ENCODE measurements at regions not wholly inside any gene's neighbourhood (a gene's known extent, or its start where the extent isn't known, plus 50 kb on each side); places are given as distances from the start of the nearest gene placed in this dataset.

- no peak overlapping the region for H3K27ac ChIP-seq (ENCODE audit: low read depth, low read length)
- H3K27ac Mint-ChIP-seq, result no peak overlapping the region
- H3K4me1 ChIP-seq (ENCODE audit: insufficient read depth, low read length), result no peaks in the 10 kb centered on the region
- peaks cover 0 to 6% of the 10 kb centered on the region in 2 donors for H3K9me3 ChIP-seq (ENCODE audit: control insufficient read depth in 1 of 2, low read length in 2 of 2)
- H3K36me3 Mint-ChIP-seq, result no peaks in the 10 kb centered on the region
- H3K4me3 Mint-ChIP-seq, result no peak overlapping the region
- H3K36me3 ChIP-seq (ENCODE audit: insufficient read depth, low read length), result no peaks in the 10 kb centered on the region
- ChIA-PET CTCF (ENCODE audit: partially characterized antibody) (interaction anchor here (0.9 to 1.0 kb wide), 2 partner anchors 14 to 27 kb away, joined by 3 to 4 read pairs; no protein-coding TSS in a partner anchor), POLR2A (ENCODE audit: partially characterized antibody) (no interaction called here)
- H3K9me3 Mint-ChIP-seq, result peaks cover 3 to 37% (median 17%) of the 10 kb centered on the region in 8 donors
- H3K27me3 ChIP-seq (ENCODE audit: insufficient read depth, low read length), result no peaks in the 10 kb centered on the region
- H3K27me3 Mint-ChIP-seq, result peaks cover 0 to 3% of the 10 kb centered on the region in 2 donors
- H3K4me1 Mint-ChIP-seq, result peaks cover 0 to 4% (median 0%) of the 10 kb centered on the region in 4 donors
- H3K4me3 ChIP-seq (ENCODE audit: low read length in 2 of 2), result no peak overlapping the region
- intact Hi-C loops (cut with micrococcal nuclease), result no loop called here
- DNase-seq, result no peak
These were observed 147.1 kb upstream of the GDF10 start for GRCh38 chr10:47152861-47153349.

GRCh38 chr10:47154762-47155161 is 145.2 kb upstream of the GDF10 start:
- H3K9me3 ChIP-seq (ENCODE audit: control insufficient read depth in 1 of 2, low read length in 2 of 2), result peaks cover 0 to 6% of the 10 kb centered on the region in 2 donors
- H3K4me3 ChIP-seq (ENCODE audit: low read length in 2 of 2), result no peak overlapping the region
- H3K27me3 ChIP-seq (ENCODE audit: insufficient read depth, low read length), result no peaks in the 10 kb centered on the region
- H3K36me3 Mint-ChIP-seq, result no peaks in the 10 kb centered on the region
- intact Hi-C loops (cut with micrococcal nuclease), result no loop called here
- no peak overlapping the region for H3K27ac Mint-ChIP-seq
- DNase-seq, result no peak
- peaks cover 0 to 4% (median 0%) of the 10 kb centered on the region in 4 donors for H3K4me1 Mint-ChIP-seq
- H3K4me1 ChIP-seq (ENCODE audit: insufficient read depth, low read length), result no peaks in the 10 kb centered on the region
- H3K4me3 Mint-ChIP-seq, result no peak overlapping the region
- ChIA-PET CTCF (ENCODE audit: partially characterized antibody) (no interaction called here), POLR2A (ENCODE audit: partially characterized antibody) (no interaction called here)
- H3K27ac ChIP-seq (ENCODE audit: low read depth, low read length), result no peak overlapping the region
- peaks cover 3 to 37% (median 17%) of the 10 kb centered on the region in 8 donors for H3K9me3 Mint-ChIP-seq
- no peaks in the 10 kb centered on the region for H3K36me3 ChIP-seq (ENCODE audit: insufficient read depth, low read length)
- peaks cover 0 to 3% of the 10 kb centered on the region in 2 donors for H3K27me3 Mint-ChIP-seq

- no peak for DNase-seq
- Histone ChIP-seq H3K9me3 (ENCODE audit: control insufficient read depth in 1 of 2, low read length in 2 of 2) (peaks cover 0 to 6% of the 10 kb centered on the region in 2 donors), H3K4me3 (ENCODE audit: low read length in 2 of 2) (no peak overlapping the region), H3K36me3 (ENCODE audit: insufficient read depth, low read length) (no peaks in the 10 kb centered on the region), H3K27me3 (ENCODE audit: insufficient read depth, low read length) (no peaks in the 10 kb centered on the region), H3K27ac (ENCODE audit: low read depth, low read length) (no peak overlapping the region), H3K4me1 (ENCODE audit: insufficient read depth, low read length) (no peaks in the 10 kb centered on the region)
- intact Hi-C loops (cut with micrococcal nuclease), result no loop called here
- Mint-ChIP-seq H3K27me3 (peaks cover 0 to 1% of the 10 kb centered on the region in 2 donors), H3K4me3 (no peak overlapping the region), H3K4me1 (peaks cover 0 to 4% (median 0%) of the 10 kb centered on the region in 4 donors), H3K36me3 (no peaks in the 10 kb centered on the region), H3K9me3 (peaks cover 3 to 37% (median 17%) of the 10 kb centered on the region in 8 donors), H3K27ac (no peak overlapping the region)
- ChIA-PET POLR2A (ENCODE audit: partially characterized antibody) (interaction anchor here (1.5 kb wide), 1 partner anchor 9 kb away, joined by 4 read pairs; no protein-coding TSS in a partner anchor), CTCF (ENCODE audit: partially characterized antibody) (no interaction called here)
These were observed 143.1 kb upstream of the GDF10 start for GRCh38 chr10:47156873-47157272.

- Mint-ChIP-seq H3K27me3 (no peaks in the 10 kb centered on the region), H3K4me3 (no peak overlapping the region), H3K27ac (peak overlapping the region in 1 of 7 donors; percentile 55), H3K4me1 (peaks cover 0 to 1% (median 0%) of the 10 kb centered on the region in 4 donors), H3K36me3 (no peaks in the 10 kb centered on the region), H3K9me3 (peaks cover 3 to 34% (median 15%) of the 10 kb centered on the region in 8 donors)
- ChIA-PET POLR2A (ENCODE audit: partially characterized antibody) (interaction anchor here (0.6 to 1.5 kb wide), 2 partner anchors 7 to 47 kb away, joined by 3 to 4 read pairs; no protein-coding TSS in a partner anchor), CTCF (ENCODE audit: partially characterized antibody) (no interaction called here)
- no peaks in the 10 kb centered on the region for H3K36me3 ChIP-seq (ENCODE audit: insufficient read depth, low read length)
- H3K4me1 ChIP-seq (ENCODE audit: insufficient read depth, low read length), result no peaks in the 10 kb centered on the region
- no peak for DNase-seq
- H3K4me3 ChIP-seq (ENCODE audit: low read length in 2 of 2), result no peak overlapping the region
- H3K27ac ChIP-seq (ENCODE audit: low read depth, low read length), result no peak overlapping the region
- intact Hi-C loops (cut with micrococcal nuclease), result no loop called here
- peaks cover 0 to 6% of the 10 kb centered on the region in 2 donors for H3K9me3 ChIP-seq (ENCODE audit: control insufficient read depth in 1 of 2, low read length in 2 of 2)
- H3K27me3 ChIP-seq (ENCODE audit: insufficient read depth, low read length), result no peaks in the 10 kb centered on the region
These were observed 141.6 kb upstream of the GDF10 start for GRCh38 chr10:47158116-47159071.

GRCh38 chr10:47159361-47160260 is 140.4 kb upstream of the GDF10 start:
- ChIA-PET POLR2A (ENCODE audit: partially characterized antibody) (no interaction called here), CTCF (ENCODE audit: partially characterized antibody) (no interaction called here)
- Histone ChIP-seq H3K36me3 (ENCODE audit: insufficient read depth, low read length) (no peaks in the 10 kb centered on the region), H3K27ac (ENCODE audit: low read depth, low read length) (no peak overlapping the region), H3K27me3 (ENCODE audit: insufficient read depth, low read length) (no peaks in the 10 kb centered on the region), H3K9me3 (ENCODE audit: control insufficient read depth in 1 of 2, low read length in 2 of 2) (peaks cover 0 to 6% of the 10 kb centered on the region in 2 donors), H3K4me3 (ENCODE audit: low read length in 2 of 2) (no peak overlapping the region), H3K4me1 (ENCODE audit: insufficient read depth, low read length) (peaks cover 4% of the 10 kb centered on the region)
- Mint-ChIP-seq H3K4me3 (no peak overlapping the region), H3K27me3 (no peaks in the 10 kb centered on the region), H3K36me3 (no peaks in the 10 kb centered on the region), H3K9me3 (peaks cover 3 to 26% (median 13%) of the 10 kb centered on the region in 8 donors), H3K4me1 (peaks cover 0 to 3% (median 2%) of the 10 kb centered on the region in 4 donors), H3K27ac (no peak overlapping the region)
- DNase-seq, result no peak
- intact Hi-C loops (cut with micrococcal nuclease), result no loop called here

GRCh38 chr10:47160261-47160908 is 139.6 kb upstream of the GDF10 start:
- H3K9me3 Mint-ChIP-seq, result peaks cover 3 to 18% (median 9%) of the 10 kb centered on the region in 8 donors
- peaks cover 5 to 11% (median 7%) of the 10 kb centered on the region in 4 donors for H3K4me1 Mint-ChIP-seq
- no peaks in the 10 kb centered on the region for H3K27me3 Mint-ChIP-seq
- ChIA-PET CTCF (ENCODE audit: partially characterized antibody) (no interaction called here), POLR2A (ENCODE audit: partially characterized antibody) (no interaction called here)
- peak overlapping the region in 1 of 7 donors; percentile 52 for H3K27ac Mint-ChIP-seq
- no peak for DNase-seq
- H3K36me3 ChIP-seq (ENCODE audit: insufficient read depth, low read length), result no peaks in the 10 kb centered on the region
- no peaks in the 10 kb centered on the region for H3K27me3 ChIP-seq (ENCODE audit: insufficient read depth, low read length)
- intact Hi-C loops (cut with micrococcal nuclease), result no loop called here
- H3K4me3 ChIP-seq (ENCODE audit: low read length in 2 of 2), result no peak overlapping the region
- H3K4me3 Mint-ChIP-seq, result no peak overlapping the region
- no peak overlapping the region for H3K27ac ChIP-seq (ENCODE audit: low read depth, low read length)
- no peaks in the 10 kb centered on the region for H3K36me3 Mint-ChIP-seq
- peaks cover 12% of the 10 kb centered on the region for H3K4me1 ChIP-seq (ENCODE audit: insufficient read depth, low read length)
- no peaks in the 10 kb centered on the region for H3K9me3 ChIP-seq (ENCODE audit: control insufficient read depth in 1 of 2, low read length in 2 of 2)

Data from CD4-positive, alpha-beta memory T cell (primary cell).